Activated CD8-positive, alpha-beta T cell treated with anti-CD3 and anti-CD28 coated beads for 36 hours (primary cell): ENCODE measurements at regions not wholly inside any gene's neighbourhood (a gene's known extent, or its start where the extent isn't known, plus 50 kb on each side); places are given as distances from the start of the nearest gene placed in this dataset.

Experiments
- ATAC-seq: fragments of 200-7000 bp; cut with Tn5 transposase; one replicate; pipeline ENCODE4 v1.10.0; 2021; ENCODE audit warnings: mild to moderate bottlenecking, moderate library complexity
- CTCF ChIA-PET: fragments of 350-600 bp; sonication (Branson Sonifier 250); formaldehyde crosslinking; loops from one replicate; lab custom pipeline; 2021; ENCODE audit warnings: antibody characterized with exemption; lab: Charles Lee
- POLR2A ChIA-PET: fragments of 350-600 bp; sonication (Branson Sonifier 250); formaldehyde crosslinking; loops from one replicate; lab custom pipeline; 2021; ENCODE audit warnings: antibody characterized with exemption; lab: Charles Lee
- DNase-seq: peaks from one replicate; pipeline ENCODE4 v3.0.0-alpha.2; 2020
- H3K27ac Mint-ChIP-seq: one replicate; pipeline ENCODE4 v1.8.0; 2021; ENCODE audit warnings: mild to moderate bottlenecking, mixed read lengths
- H3K27me3 Mint-ChIP-seq: one replicate; pipeline ENCODE4 v1.8.0; 2021; ENCODE audit warnings: mixed read lengths
- H3K36me3 Mint-ChIP-seq: one replicate; pipeline ENCODE4 v1.8.0; 2021; ENCODE audit warnings: low read depth, mixed read lengths
- H3K4me1 Mint-ChIP-seq: one replicate; pipeline ENCODE4 v1.8.0; 2021; ENCODE audit warnings: low read depth, mixed read lengths
- H3K4me3 Mint-ChIP-seq: one replicate; pipeline ENCODE4 v1.8.0; 2021; ENCODE audit warnings: mild to moderate bottlenecking, moderate library complexity, mixed read lengths
- H3K9me3 Mint-ChIP-seq: one replicate; pipeline ENCODE4 v1.8.0; 2021; ENCODE audit warnings: mixed read lengths
- intact Hi-C: fragments of 100-400 bp; cut with micrococcal nuclease; formaldehyde crosslinking; loops from one replicate; pipeline ENCODE4 v1.10.0; 2022
- TF ChIP-seq, protein P1 (sequence below): fragments of 200-600 bp; IDR thresholded peaks from one replicate; pipeline ENCODE4 v1.8.0; 2022; ENCODE audit warnings: antibody characterized with exemption, mild to moderate bottlenecking

DNA sequence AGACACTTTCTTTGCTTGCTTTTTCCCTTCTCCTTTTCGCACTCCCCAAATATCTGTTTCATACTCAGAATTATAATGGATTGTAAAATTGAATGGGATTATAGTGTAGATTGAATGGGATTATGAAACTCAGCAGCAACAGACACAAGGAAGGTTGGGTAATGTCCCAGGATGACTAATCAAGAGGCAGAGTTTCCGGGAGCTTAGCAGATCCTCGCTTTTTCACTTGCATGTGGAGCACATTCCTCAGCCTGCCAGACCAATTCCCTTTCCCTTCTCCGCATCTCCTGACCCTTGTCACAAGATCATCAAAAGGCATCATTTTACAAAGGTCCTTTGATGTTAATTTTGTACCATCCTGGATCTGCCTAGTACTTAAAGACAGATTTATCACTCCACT is 55.1 kb upstream of the SLC1A1 start:
- Mint-ChIP-seq H3K4me3 (no peak overlapping the region), H3K4me1 (no peaks in the 10 kb centered on the region), H3K36me3 (no peaks in the 10 kb centered on the region), H3K9me3 (peaks cover 7% of the 10 kb centered on the region), H3K27ac (no peak overlapping the region), H3K27me3 (no peaks in the 10 kb centered on the region)
- ATAC-seq (no peak), DNase-seq (no peak)
- TF ChIP-seq, protein P1, sequence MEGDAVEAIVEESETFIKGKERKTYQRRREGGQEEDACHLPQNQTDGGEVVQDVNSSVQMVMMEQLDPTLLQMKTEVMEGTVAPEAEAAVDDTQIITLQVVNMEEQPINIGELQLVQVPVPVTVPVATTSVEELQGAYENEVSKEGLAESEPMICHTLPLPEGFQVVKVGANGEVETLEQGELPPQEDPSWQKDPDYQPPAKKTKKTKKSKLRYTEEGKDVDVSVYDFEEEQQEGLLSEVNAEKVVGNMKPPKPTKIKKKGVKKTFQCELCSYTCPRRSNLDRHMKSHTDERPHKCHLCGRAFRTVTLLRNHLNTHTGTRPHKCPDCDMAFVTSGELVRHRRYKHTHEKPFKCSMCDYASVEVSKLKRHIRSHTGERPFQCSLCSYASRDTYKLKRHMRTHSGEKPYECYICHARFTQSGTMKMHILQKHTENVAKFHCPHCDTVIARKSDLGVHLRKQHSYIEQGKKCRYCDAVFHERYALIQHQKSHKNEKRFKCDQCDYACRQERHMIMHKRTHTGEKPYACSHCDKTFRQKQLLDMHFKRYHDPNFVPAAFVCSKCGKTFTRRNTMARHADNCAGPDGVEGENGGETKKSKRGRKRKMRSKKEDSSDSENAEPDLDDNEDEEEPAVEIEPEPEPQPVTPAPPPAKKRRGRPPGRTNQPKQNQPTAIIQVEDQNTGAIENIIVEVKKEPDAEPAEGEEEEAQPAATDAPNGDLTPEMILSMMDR = no peak
- intact Hi-C loops = no loop called here
- POLR2A ChIA-PET = no interaction called here
- CTCF ChIA-PET = no interaction called here

DNA sequence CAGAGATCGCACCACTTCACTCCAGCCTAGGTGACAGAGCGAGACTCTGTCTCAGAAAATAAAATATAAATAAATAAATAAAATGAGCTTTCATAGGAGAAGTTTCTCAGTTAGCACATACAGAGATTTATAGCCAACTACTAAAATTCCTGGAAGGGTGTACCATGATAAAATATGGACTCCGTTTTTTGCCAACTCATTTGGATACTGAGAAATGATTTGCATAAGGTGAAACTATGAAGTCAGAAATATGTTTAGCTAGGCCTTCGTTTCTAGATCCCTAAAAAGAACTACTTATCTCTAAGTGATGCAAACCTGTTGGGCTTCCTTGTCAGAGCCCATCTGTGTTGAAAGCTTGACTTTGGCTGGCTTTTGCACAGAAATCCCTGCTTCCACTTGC is 56.9 kb upstream of the SLC1A1 start:
- H3K36me3 Mint-ChIP-seq = no peaks in the 10 kb centered on the region
- DNase-seq = no peak
- no peaks in the 10 kb centered on the region for H3K27me3 Mint-ChIP-seq
- CTCF ChIA-PET = interaction anchor here (0.7 kb wide), 1 partner anchor 10 kb away, joined by 3 read pairs; no protein-coding TSS in a partner anchor
- H3K27ac Mint-ChIP-seq = no peak overlapping the region
- H3K9me3 Mint-ChIP-seq = no peaks in the 10 kb centered on the region
- H3K4me1 Mint-ChIP-seq = no peaks in the 10 kb centered on the region
- POLR2A ChIA-PET = interaction anchor here (0.7 kb wide), 1 partner anchor 179 kb away, joined by 3 read pairs; no protein-coding TSS in a partner anchor
- H3K4me3 Mint-ChIP-seq = no peak overlapping the region
- ATAC-seq = no peak
- intact Hi-C loops = no loop called here
- TF ChIP-seq, protein P1 = no peak

DNA sequence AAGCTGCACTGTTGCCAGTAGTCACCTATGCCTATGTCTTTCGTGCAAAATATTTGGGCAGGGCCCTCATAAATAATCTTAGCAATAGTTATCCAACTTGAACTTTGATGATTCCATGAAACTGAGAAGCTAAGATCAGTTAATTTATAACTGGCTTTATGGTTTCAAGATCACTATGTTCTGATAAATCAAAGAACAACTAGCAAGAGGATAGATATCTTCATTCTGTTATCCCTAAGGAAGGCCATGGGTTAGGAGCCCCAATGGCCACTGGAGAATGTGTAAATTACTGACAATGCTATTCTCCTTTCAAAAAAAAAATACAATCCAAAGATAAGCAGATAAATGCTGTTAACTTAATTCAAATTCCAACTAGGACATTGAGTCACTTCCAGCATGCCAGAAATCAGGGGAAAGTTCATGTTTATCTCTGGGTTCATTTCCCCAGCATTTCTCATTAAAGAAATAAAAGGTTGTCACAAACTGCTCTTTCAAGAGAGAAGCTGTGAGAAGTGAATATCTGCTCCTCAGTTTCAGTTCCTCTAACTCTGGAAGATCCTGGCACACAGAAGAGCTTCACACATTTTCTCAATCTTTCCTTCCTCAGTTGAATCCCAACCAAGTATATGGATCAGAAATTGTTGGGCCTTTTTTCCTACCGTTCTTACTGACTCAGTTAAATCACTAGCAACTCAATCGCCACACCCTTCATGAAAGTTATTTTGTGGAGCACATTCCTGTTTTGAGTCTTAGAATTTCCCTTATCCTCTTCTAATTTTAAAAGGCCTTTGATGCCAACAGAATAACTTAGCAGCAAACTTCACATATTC is 59.6 kb upstream of the SLC1A1 start:
- Mint-ChIP-seq H3K9me3 (no peaks in the 10 kb centered on the region), H3K27ac (no peak overlapping the region), H3K27me3 (no peaks in the 10 kb centered on the region), H3K4me1 (no peaks in the 10 kb centered on the region), H3K36me3 (no peaks in the 10 kb centered on the region), H3K4me3 (no peak overlapping the region)
- intact Hi-C loops = no loop called here
- ChIA-PET POLR2A (no interaction called here), CTCF (no interaction called here)
- no peak for ATAC-seq
- TF ChIP-seq, protein P1 = no peak
- no peak for DNase-seq

DNA sequence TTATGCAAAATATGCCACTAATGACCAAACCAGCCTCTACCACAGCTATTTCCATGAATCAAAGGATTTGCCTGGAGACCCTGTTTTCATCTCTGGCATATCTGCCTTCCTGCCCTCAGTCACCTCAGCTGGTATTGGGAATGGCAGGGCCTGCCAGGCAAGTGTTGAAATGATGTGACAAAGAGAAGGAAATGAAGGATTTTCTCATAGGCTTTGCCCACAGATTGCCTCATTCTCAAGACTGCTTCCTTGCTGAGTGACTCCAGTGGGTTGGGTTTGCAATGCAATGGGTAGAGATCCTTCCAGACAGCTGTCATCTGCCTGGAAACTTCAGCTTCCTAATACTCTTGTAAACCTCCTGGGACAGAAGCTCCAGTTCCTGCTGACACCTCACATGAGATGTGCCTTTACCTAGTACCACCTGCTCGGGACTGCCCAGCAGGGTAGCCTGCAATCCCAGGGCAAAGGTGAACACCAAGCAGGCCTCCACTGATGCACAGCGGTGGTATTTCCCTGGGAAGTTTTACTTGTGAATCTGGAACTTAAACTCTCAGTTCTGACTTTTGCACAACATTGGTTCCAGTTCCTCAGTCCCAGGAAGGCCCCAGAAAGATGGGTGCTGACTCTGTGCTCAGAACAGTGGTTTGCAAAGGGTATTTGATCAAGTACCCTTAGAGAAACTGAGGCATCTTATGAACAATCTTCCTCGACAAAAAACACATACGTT is 64.8 kb upstream of the SLC1A1 start:
- no peaks in the 10 kb centered on the region for H3K36me3 Mint-ChIP-seq
- no peak for DNase-seq
- H3K4me3 Mint-ChIP-seq = no peak overlapping the region
- H3K4me1 Mint-ChIP-seq = peaks cover 14% of the 10 kb centered on the region
- ATAC-seq = no peak
- H3K9me3 Mint-ChIP-seq = no peaks in the 10 kb centered on the region
- CTCF ChIA-PET = interaction anchor here (0.6 kb wide), 1 partner anchor 58 kb away, joined by 3 read pairs; no protein-coding TSS in a partner anchor
- TF ChIP-seq, protein P1 = no peak
- H3K27ac Mint-ChIP-seq = no peak overlapping the region
- intact Hi-C loops = no loop called here
- H3K27me3 Mint-ChIP-seq = no peaks in the 10 kb centered on the region
- POLR2A ChIA-PET = no interaction called here

- ChIA-PET POLR2A (no interaction called here), CTCF (interaction anchor here (0.6 kb wide), 1 partner anchor 57 kb away, joined by 3 read pairs; no protein-coding TSS in a partner anchor)
- TF ChIP-seq, protein P1 = no peak
- ATAC-seq (no peak), DNase-seq (no peak)
- no peak overlapping the region for H3K27ac Mint-ChIP-seq
- H3K4me1 Mint-ChIP-seq = peaks cover 14% of the 10 kb centered on the region
- H3K9me3 Mint-ChIP-seq = no peaks in the 10 kb centered on the region
- H3K27me3 Mint-ChIP-seq = no peaks in the 10 kb centered on the region
- no peak overlapping the region for H3K4me3 Mint-ChIP-seq
- H3K36me3 Mint-ChIP-seq = no peaks in the 10 kb centered on the region
- intact Hi-C loops = no loop called here
Measured at GRCh38 chr9:4424891-4425290, 65.4 kb upstream of the SLC1A1 start.
